ENCODE measurements at regions not wholly inside any gene's neighbourhood (a gene's known extent, or its start where the extent isn't known, plus 50 kb on each side); places are given as distances from the start of the nearest gene placed in this dataset.
"Not testable (repeated sequence)": the region's sequence is repeated elsewhere in the genome, so short reads cannot be mapped to it uniquely, and the experiment has no call there.

DNA sequence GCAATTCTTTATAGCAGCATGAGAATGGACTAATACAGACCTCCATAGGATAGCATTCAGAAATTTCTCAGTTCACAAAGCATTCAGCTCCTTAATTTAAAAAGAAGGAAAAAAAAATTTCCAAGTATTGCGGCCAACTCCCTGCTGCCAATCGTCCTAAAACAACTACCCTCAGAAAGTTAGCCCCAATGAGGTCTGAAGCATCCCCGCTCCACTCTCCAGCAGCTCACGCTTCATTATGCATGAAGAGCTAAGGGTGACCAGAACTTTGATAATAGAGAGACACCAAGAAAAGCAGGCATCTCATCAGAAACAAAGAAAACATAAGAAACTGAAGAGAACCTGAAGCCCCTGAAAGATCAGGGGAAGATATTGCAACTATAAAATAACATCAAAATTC, 172.8 kb upstream of the NUDT4 start:
- no peak for DNase-seq (ENCODE audit: low read depth in 2 of 2)

DNA sequence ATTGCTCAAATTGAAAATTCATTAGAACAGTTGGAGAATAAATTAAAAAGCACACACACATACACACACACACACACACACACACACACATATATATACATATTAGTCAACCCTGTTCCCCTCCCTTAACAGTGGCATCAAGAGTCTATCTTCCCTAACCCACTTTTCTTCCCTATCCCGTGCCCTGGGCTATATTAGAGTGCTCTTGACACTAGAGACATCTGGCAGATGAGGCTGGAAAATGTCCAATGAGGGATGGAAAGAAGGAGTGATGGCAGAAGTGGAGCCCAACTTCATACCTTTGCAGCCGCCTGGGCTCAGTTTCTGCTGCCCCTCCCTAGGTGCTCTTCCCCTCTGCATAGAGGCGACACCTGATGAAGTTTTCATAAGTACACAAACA, 172.4 kb upstream of the NUDT4 start:
- DNase-seq (ENCODE audit: low read depth in 2 of 2), result no peak

DNA sequence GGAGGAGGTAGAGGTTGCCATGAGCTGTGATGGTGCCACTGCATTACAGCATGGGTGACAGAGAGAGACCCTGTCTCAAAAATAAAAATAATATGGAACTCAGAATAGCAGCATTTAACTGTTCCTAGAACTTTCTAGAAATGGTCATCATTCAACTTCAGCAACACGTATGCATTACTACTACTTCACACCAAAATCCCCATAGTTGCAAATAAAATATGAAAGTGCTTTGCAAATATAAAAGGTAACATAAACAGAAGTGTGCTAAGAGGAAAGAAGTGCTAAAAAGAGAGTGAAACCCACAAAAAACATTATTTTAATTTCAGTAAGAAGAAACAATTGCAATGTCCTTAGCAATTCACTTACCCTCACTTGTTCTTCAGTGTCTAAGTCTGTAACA, 169.7 kb upstream of the NUDT4 start:
- DNase-seq (ENCODE audit: low read depth in 2 of 2), result no peak

DNA sequence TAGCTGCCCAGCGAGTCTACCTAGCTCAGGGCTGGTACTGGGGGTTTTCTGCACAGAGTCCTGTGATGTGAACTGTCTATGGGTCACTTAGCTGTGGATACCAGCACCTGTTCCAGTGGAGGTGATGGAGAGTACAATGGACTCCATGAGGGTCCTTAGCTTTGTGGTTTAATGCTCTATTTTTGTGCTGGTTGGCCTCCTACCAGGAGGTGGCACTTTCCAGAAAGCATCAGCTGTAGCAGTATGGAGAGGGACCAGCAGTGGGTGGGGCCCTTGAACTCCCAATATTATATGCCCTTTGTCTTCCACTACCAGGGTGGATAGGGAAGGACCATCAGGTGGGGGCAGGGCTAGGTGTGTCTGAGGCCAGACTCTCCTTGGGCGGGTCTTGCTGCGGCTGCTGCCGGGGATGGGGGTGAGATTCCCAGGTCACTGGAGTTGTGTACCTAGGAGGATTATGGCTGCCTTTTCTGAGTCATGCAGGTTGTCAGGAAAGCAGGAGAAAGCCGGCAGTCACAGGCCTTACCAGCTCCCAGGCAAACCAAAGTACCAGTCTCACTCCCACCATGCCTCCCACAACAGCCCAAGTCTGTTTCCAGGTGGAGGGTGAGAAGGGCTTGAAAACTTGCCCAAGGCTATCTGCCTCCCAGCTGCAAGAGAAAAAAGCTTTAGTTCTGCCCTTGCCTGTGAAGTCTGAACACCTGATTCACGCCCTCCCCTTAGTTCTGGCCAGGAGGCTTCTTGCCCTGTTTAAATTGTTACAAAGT, 163.0 kb upstream of the NUDT4 start:
- no peak for DNase-seq (ENCODE audit: low read depth in 2 of 2)

DNA sequence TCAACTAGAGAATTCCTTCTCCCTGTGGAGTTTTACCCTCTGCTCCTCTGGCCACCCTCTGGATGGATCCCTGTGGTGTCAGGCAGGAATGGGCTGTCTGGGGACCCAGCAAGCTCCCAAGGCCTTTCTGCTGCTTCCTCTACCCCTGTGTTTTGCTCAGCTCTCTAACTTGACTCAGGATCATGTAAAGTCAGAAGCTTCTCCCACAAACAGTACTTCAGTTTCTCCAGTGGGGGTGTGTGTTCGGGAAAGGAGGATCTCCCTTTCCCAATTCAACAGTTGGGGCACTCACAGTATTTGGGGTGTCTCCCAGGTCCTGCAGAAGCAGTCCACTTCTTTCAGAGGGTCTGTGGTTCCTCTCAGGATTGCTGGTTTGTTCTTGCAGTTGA, 162.4 kb upstream of the NUDT4 start:
- no peak for DNase-seq (ENCODE audit: low read depth in 2 of 2)

DNA sequence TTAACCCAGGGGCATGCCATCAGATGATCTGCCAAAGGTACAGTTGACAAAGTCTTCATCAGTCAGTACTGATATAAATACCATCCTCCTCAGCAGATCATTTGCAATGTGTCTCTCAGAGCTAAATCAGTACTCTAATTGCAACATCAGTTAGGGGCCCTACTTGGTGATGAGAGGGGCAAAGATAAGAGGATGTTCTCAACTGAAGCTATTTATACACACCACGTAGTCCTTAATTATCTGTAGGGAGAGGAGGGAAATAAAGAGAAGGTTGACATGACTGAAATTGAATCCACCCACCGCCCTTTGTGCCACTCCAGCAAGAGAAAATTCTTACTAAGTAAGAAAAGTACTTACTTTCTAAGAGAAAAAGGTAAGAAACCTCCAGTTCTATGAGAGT, 157.8 kb upstream of the NUDT4 start:
- DNase-seq (ENCODE audit: low read depth in 2 of 2), result no peak

DNA sequence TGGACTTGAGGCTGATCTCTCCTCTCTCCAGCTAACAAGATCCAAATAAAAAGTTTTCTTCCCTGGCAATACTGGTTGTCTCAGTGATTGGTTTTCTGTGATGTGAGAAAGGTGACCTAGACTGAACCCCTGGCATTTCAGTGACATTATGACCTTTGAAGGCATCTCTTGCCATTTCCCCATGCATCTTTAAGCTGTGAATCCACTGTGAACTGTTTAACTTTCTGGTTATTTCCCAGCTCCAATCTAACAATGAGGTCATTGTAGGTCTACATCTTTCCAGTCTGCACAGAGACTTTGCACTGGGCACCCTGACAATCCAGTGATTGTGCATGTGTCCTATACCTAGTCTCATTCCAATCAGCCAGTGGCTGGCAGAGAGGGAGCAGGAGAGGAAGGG, 155.9 kb upstream of the NUDT4 start:
- DNase-seq (ENCODE audit: low read depth in 2 of 2), result no peak

DNA sequence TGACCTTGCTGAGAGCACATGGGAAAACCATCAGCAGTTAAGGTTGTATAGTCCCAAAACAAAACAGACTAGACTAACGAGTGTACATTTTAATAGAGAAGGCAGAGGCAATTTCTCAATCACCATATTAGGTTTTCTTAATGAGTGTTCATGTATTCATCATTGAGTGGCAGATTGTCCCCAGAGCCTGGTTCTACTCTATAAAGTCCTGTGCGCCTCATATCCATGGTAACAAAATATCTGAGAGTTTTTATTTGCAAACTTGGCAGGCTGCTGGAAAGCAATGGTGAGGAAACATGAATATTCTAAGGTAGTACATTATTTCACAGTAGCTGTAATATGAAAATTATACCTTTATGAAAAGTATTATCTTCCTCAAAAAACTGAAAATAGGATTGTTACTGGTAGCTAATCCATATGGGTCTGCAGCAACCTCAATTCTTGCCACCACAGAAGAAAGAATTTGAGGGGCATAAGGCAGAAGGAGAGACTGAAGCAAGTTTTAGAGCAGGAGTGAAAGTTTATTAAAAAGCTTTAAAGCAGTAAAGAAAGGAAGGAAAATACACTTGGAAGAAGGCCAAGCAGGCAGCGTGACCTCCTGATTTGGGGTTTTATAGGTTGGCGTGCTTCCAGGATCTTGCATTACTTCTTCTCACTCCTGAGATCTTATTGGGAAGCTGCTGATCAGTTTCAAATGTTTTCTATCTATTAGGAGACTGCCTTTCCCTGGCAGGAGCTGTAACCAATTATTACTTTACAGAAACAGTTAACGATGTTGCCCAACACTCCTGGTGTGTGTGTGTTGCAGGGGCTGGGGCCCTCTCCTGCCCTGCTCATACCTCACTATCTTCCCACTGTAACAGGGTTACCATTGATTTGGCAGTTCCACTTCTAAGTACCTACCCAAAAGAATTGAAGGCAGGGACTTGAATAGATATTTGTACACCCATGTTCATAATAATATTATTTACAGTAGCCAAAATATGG, 154.0 kb upstream of the NUDT4 start:
- peak; percentile 38 to 44 for DNase-seq (ENCODE audit: low read depth in 2 of 2)

DNA sequence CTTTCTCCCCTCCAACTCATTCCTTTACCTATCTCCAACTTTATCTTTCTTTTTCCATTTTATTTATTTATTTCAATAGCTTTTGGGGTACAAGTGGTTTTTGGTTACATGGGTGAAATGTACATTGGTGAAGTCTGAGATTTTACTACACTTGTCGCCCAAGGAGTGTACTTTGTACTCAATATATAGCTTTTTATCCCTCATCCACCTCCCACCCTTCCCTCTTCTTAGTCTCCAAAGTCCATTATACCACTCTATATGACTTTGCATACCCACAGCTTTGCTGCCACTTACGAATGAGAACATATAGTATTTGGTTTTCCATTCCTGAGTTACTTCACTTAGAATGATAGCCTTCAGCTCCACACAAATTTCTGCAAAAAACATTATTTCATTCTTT, 152.6 kb upstream of the NUDT4 start:
- DNase-seq (ENCODE audit: low read depth in 2 of 2), result no peak

DNA sequence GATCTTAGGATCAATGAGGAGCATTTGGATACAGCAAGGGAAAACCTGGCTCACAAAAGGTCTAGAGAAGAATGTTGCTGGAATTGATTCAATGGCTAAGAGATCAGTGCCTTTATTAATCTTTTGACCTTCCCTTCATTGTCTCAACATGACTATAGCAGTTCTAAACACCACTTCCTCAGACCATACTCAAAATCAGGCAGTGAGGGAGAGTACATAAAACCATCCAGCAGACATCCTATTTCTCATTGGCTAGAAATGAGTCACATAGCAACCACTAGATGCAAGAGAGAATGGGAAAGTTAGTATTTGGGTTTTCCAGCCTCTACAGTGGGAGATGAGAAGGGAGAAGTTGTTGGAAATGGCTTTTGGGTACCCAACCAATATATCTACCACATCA, 151.4 kb upstream of the NUDT4 start:
- no peak for DNase-seq (ENCODE audit: low read depth in 2 of 2)

DNA sequence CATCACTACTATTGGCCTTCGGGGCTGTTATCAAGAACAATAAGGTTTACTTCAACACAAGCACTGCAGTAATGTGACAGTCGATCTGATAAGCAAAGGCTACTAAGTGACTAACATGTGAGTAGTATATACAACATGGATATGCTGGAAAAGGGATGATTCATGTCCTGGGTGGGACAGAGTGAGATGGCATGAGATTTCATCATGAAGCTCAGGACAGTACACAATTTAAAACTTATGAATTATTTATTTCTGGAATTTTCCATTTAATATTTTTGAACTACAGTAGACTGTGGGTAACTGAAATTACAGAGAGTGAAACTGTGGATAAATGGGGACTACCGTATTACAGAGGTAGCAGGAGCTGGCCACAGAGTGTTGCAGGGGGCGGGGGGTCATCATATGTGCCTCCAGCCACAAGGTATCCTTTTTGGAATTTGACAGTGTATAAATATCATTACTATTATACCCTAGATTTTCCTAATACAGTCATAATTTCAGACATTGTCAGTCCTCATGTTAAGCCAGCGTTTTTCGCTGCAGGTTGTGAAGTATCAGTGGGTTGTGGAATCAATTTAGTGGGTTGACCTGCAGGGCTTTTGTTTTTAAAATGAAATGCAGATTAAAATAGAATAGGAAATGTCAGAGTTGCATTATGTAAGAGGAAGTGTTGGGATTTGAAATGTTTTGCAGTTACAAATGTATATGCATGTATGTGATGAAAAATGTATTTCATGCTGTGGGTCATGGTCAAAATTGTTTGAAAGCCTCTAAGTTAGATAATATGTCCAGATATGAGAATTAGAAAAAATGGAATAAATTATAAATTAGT, 148.0 kb upstream of the NUDT4 start:
- DNase-seq (ENCODE audit: low read depth in 2 of 2), result peak; percentile 57

DNA sequence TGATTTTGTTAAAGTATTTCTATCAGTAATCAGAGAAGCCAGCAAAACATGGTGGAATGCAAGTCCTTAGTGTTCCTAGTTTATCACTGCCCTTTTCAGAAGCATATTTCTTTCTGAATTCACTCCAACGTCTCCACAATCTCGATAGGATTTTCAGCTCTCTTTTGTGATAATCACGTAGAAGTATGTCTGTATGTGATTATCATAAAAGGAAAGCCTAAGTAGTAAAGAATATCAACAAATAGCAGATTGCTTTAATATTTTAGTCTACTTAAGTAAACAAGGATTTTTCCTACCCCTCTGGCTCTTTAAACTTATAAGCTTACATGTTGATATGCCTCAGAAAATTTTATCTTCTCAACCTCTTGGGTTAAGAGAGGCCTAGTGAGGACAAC, 147.4 kb upstream of the NUDT4 start:
- no peak for DNase-seq (ENCODE audit: low read depth in 2 of 2)

DNA sequence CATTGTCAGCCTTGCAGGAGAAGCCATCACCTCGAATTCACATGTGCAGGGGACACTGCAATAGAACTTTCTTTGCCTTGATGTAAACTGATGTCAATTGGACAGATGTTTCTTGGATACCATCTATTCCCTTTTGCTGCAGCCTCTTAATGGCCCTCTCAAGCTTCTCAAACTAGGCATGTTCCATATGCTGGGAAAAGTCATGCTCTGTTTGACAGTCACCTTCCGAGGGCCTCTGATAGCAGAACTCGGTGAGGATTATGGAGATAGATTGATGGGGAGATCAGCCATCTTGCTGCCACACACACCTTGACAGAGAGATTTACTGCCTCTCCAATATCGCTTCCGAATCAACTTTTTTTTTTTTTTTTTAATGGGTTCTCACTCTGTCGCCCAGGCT, 145.8 kb upstream of the NUDT4 start:
- DNase-seq (ENCODE audit: low read depth in 2 of 2), result no peak

DNA sequence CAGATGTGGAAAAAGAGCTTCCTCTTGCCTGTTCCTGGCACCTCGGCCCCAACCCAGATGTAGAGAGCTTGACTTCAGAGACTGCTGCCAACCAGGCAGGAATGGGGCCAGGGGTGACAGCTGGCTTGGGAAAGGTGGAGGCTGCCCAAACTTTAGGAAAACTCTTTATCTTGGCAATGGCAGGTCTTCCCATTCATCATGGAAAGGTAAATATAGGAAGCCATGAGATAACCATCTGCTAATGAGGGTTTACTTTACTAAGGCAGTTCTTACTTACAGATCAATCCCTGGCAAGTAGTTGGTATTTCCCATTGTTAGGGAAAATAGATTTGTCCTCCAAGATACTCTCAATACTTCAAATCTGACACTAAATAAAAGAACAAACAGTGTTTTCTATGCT, 143.1 kb upstream of the NUDT4 start:
- DNase-seq (ENCODE audit: low read depth in 2 of 2), result no peak

DNA sequence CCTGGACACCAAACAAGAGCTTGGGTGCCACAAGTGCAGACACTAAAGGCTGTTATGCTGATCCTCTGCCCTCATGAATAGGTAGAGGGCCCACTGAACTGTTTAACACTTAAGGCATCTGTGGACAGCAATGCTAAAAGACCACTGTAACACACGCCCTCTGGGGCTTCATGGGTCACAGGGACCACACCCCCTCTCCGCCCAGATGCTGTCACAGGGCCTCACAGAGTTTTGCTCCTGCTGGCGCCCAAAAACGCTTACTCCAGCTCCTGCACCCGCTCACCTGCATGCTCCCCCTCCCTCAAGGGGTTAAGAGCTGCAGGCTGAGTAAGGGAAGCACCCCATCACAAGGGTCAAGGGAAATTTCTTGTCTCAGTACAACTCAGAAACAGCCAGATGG, 141.8 kb upstream of the NUDT4 start:
- no peak for DNase-seq (ENCODE audit: low read depth in 2 of 2)

DNA sequence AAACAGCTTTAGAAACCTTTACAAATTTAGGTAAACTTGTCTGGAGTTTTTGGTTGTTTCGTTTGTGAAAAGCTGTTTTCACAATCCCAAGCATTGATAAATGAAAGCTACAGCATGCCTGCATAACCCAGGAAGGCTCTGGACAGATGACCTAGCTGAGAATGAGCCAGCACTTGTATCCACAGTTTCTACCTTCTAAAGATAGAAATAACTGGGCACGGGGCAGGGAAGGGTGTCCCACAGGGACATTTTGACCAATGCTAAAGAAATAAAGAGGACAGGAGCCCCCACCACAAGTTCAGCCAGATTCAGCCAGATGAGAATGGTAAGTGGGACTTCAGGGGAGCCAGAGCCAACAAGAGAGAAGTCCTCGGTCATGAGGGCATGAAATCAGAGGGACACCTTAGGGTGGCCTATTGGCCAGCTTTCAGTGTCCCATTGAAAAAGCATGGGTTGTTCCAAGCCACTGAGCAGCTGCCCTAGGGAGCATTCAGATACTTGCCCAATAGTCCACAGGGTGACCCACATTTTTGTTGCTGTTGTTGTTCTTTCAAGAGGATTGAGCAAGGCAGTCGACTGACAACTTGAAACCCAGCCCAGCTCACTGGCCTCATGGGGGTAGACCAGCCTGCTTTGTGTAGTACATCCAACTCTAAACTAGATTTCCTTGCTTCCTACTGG, 140.3 kb upstream of the NUDT4 start:
- DNase-seq (ENCODE audit: low read depth in 2 of 2), result no peak

DNA sequence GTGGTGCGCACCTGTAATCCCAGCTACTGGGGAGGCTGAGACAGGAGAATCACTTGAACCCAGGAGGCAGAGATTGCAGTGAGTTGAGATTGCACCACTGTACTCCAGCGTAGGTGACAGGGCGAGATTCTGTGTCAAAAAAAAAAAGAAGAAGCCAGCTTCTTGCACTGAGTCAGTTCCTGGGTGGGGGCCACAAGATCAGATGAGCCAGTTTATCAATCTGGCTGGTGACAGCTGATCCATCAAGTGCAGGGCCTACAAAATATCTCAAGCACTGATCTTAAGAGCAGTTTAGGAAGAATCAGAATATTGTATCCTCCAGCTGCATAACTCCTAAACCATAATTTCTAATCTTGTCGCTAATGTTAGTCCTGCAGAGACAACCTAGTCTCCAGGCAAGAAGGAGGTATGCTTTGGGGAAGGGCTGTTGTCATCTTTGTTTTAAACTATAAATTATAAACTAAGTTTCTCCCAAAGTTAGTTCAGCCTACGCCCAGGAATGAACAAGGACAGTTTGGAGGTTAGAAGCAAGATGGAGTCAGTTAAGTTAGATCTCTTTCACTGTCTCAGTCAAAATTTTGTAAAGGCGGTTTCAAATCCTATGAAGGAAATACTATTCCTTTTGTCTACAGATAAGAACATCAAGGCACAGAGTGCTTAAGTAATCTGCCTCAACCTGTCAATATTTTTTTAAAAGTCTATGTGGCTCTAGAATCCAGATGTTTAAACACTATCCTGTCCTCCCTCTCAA, 139.0 kb upstream of the NUDT4 start:
- DNase-seq (ENCODE audit: low read depth in 2 of 2), result not testable (repeated sequence)

DNA sequence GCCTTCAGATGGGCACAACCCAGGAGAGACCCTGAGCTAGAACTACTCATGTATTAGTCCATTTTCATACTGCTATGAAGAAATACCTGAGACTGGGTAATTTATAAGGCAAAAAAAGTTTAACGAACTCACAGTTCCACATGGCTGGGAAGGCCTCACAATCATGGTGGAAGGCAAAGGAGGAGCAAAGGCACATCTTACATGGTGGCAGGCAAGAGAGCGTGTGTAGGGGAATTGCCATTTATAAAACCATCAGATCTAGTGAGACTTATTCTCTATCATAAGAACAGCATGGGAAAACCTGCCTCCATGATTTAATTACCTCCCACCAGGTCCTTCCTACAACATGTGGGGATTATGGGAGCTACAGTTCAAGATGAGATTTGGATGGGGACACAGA, 137.9 kb upstream of the NUDT4 start:
- not testable (repeated sequence) for DNase-seq (ENCODE audit: low read depth in 2 of 2)

DNA sequence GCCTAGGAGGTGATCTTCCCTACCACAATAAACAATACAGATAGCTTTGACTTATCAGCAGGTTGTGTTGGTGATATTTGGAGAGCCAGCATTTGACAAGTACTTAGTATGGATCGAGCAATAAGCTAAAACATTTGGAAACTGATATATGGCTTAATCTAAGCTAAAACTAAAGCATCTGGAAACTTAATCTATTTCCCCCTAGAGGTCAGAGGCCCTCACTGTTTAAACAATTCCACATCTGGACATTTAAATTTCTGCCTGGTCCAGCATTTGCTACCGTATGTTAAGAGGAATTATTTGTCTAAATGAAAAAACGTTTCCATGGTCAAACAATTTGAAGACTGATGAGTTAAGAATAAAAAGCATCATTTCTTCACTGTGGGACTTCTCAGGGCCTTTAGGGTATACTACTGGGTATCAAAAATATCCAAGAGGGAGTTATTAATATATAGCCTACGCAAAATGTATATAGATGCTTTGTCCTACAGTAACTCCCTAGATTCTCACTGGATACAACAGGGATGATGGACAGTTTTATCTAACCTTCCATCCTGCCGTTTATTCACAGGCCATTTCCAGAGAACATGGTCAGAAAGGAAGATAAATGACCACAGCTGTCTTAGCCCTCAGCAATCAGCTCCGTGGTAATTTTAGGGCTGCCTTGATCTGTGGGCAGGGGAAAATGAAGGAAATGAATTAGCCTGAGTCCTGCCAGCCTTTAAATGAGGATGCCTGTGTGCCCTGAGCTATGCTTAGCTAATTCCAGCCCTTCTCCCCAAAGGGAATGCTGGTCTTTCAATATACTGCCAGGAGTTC, 135.4 kb upstream of the NUDT4 start:
- DNase-seq (ENCODE audit: low read depth in 2 of 2), result no peak

DNA sequence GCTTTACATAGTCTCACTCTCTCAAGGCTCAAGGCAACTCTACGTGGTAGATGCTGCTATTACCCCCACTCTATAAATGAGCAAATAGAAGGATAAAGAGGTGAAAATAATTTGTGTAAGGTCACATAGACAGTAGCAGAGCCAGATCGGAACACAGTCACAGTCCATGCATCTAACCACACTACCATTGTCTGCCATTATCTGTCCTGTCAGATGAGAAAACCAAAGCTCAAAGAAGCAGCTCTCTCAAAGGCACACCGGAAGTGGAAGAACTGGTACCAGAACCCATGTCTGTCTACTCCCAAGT, 134.4 kb upstream of the NUDT4 start:
- DNase-seq (ENCODE audit: low read depth in 2 of 2), result no peak

Data from fibroblast of skin of left quadriceps (primary cell).